Liver (tissue), 3 donors: ENCODE measurements at regions not wholly inside any gene's neighbourhood (a gene's known extent, or its start where the extent isn't known, plus 50 kb on each side); places are given as distances from the start of the nearest gene placed in this dataset.

Experiments used
- ATF3 ChIP-seq: IDR thresholded peaks from 2 replicates; pipeline ENCODE4 v1.6.1; 2016; ENCODE audit warnings: antibody characterized with exemption
- CTCF ChIP-seq: fragments of 150-350 bp; IDR thresholded peaks from 2 replicates; pipeline ENCODE4 v1.5.1; 2017; ENCODE audit warnings: improper control_type of control experiment, low read depth, low read length; ENCODE audit not compliant: missing input control
- EGR1 ChIP-seq, 2 donors: IDR thresholded peaks; 2 replicates each; pipeline ENCODE4 v1.6.1; 2016 to 2018; ENCODE audit warnings: antibody characterized with exemption in 2 of 2, low read depth in 2 of 2
- FOXA1 ChIP-seq: IDR thresholded peaks from 2 replicates; pipeline ENCODE4 v1.6.1; 2016; ENCODE audit warnings: antibody characterized with exemption
- GABPA ChIP-seq, 2 donors: IDR thresholded peaks in 1 of 2; conservative IDR thresholded peaks in 1 of 2; 2 replicates each; pipeline ENCODE4 v1.6.1; 2016; ENCODE audit warnings: antibody characterized with exemption in 2 of 2, mild to moderate bottlenecking in 1 of 2, moderate library complexity in 1 of 2
- HNF4G ChIP-seq: IDR thresholded peaks from 2 replicates; pipeline ENCODE4 v1.6.1; 2016; ENCODE audit warnings: antibody characterized with exemption
- MAX ChIP-seq: IDR thresholded peaks from 2 replicates; pipeline ENCODE4 v1.6.1; 2016; ENCODE audit warnings: antibody characterized with exemption
- NR2F2 ChIP-seq: IDR thresholded peaks from 2 replicates; pipeline ENCODE4 v1.6.1; 2016; ENCODE audit warnings: antibody characterized with exemption
- RAD21 ChIP-seq, 2 donors: IDR thresholded peaks; 2 replicates each; pipeline ENCODE4 v1.6.1; 2016; ENCODE audit warnings: antibody characterized with exemption in 2 of 2, mild to moderate bottlenecking in 2 of 2
- REST ChIP-seq: IDR thresholded peaks from 2 replicates; pipeline ENCODE4 v1.6.1; 2016; ENCODE audit warnings: antibody characterized with exemption, mild to moderate bottlenecking
- SP1 ChIP-seq: IDR thresholded peaks from 2 replicates; pipeline ENCODE4 v1.6.1; 2018; ENCODE audit warnings: antibody characterized with exemption, mild to moderate bottlenecking
- TAF1 ChIP-seq: conservative IDR thresholded peaks from 2 replicates; pipeline ENCODE4 v1.6.1; 2016; ENCODE audit warnings: antibody characterized with exemption, mild to moderate bottlenecking
- YY1 ChIP-seq: IDR thresholded peaks from 2 replicates; pipeline ENCODE4 v1.6.1; 2016; ENCODE audit warnings: antibody characterized with exemption, mild to moderate bottlenecking
- donor health status: healthy.
- donor health status: healthy.

GRCh38 chr1:82269431-82269830, 468.7 kb downstream of the ADGRL2 start:
- no peak for TF ChIP-seq HNF4G
- no peak for TF ChIP-seq CTCF
- no peak for TF ChIP-seq TAF1
- TF ChIP-seq RAD21 (IDR thresholded peaks at IDR 0.05): no peak
- TF ChIP-seq GABPA (IDR thresholded peaks at IDR 0.05 in 1 of 2, conservative IDR thresholded peaks at IDR 0.05 in 1 of 2): no peak
- TF ChIP-seq ATF3: no peak
- no peak for TF ChIP-seq EGR1 (IDR thresholded peaks at IDR 0.05; ENCODE audit: low read depth in 2 of 2)
- TF ChIP-seq REST: no peak
- no peak for TF ChIP-seq FOXA1
- TF ChIP-seq SP1: no peak
- no peak for TF ChIP-seq MAX
- no peak for TF ChIP-seq YY1
- no peak for TF ChIP-seq NR2F2
